Activated naive CD8-positive, alpha-beta T cell treated with anti-CD3 and anti-CD28 coated beads for 36 hours (primary cell): ENCODE measurements at regions not wholly inside any gene's neighbourhood (a gene's known extent, or its start where the extent isn't known, plus 50 kb on each side); places are given as distances from the start of the nearest gene placed in this dataset.
"Not testable (repeated sequence)": the region's sequence is repeated elsewhere in the genome, so short reads cannot be mapped to it uniquely, and the experiment has no call there.

Experiments
- DNase-seq: peaks from one replicate; pipeline ENCODE4 v3.0.0; 2021
- H3K27ac Mint-ChIP-seq: one replicate; pipeline ENCODE4 v1.8.0; 2022; ENCODE audit warnings: mild to moderate bottlenecking, moderate library complexity, mixed read lengths
- H3K27me3 Mint-ChIP-seq: one replicate; pipeline ENCODE4 v1.8.0; 2022; ENCODE audit warnings: mild to moderate bottlenecking, mixed read lengths
- H3K36me3 Mint-ChIP-seq: one replicate; pipeline ENCODE4 v1.8.0; 2021; ENCODE audit warnings: mild to moderate bottlenecking, mixed read lengths
- H3K4me1 Mint-ChIP-seq: one replicate; pipeline ENCODE4 v1.8.0; 2021; ENCODE audit warnings: mixed read lengths
- H3K4me3 Mint-ChIP-seq: one replicate; pipeline ENCODE4 v1.8.0; 2022; ENCODE audit warnings: mild to moderate bottlenecking, moderate library complexity, mixed read lengths
- H3K9me3 Mint-ChIP-seq: one replicate; pipeline ENCODE4 v1.8.0; 2022; ENCODE audit warnings: mixed read lengths

DNA sequence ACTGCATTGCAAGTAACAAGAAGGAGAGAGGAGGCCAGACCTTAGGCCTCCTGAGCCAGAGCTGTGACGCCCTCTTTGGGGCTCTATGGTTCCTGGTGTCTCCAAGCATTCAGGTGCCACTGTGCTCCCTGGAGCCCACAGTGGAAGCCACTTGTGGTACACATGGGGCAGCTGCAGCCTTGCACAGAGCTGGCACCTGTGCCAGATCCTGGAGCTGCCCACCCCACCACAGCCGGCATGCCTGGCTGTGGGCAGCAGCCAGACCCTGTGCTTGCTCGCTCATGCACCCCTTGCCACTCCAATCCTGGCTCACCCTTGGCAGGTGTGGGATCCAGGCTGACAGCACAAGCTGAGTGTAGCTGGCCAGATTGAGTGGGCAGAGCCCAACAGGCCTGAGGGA, 173.8 kb upstream of the SMIM30 start:
- H3K9me3 Mint-ChIP-seq = no peaks in the 10 kb centered on the region
- no peaks in the 10 kb centered on the region for H3K36me3 Mint-ChIP-seq
- no peak overlapping the region for H3K4me3 Mint-ChIP-seq
- no peak for DNase-seq
- H3K27me3 Mint-ChIP-seq = no peaks in the 10 kb centered on the region
- H3K4me1 Mint-ChIP-seq = no peaks in the 10 kb centered on the region
- H3K27ac Mint-ChIP-seq = no peak overlapping the region

DNA sequence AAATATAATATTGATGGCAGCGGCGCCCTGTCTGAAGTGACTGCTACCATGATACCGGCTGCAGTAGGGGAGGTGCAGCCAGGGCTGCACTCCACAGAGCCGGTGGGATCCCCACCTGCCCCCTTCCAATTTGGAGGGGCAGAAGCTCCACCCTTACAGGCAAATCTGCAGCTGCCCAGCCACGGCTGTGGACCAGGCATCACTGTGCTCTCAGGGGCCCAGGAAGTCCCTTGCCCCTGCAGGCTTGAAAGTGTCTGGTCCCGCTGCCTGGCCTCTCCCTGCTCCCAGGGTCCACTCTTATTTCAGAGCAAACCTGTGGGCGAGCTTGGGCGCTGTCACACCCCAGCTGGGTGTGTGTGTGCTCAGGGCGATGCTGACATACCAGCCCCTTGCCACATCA, 172.7 kb upstream of the SMIM30 start:
- Mint-ChIP-seq H3K27ac (no peak overlapping the region), H3K27me3 (no peaks in the 10 kb centered on the region), H3K4me3 (no peak overlapping the region), H3K9me3 (no peaks in the 10 kb centered on the region), H3K36me3 (no peaks in the 10 kb centered on the region), H3K4me1 (no peaks in the 10 kb centered on the region)
- no peak for DNase-seq

DNA sequence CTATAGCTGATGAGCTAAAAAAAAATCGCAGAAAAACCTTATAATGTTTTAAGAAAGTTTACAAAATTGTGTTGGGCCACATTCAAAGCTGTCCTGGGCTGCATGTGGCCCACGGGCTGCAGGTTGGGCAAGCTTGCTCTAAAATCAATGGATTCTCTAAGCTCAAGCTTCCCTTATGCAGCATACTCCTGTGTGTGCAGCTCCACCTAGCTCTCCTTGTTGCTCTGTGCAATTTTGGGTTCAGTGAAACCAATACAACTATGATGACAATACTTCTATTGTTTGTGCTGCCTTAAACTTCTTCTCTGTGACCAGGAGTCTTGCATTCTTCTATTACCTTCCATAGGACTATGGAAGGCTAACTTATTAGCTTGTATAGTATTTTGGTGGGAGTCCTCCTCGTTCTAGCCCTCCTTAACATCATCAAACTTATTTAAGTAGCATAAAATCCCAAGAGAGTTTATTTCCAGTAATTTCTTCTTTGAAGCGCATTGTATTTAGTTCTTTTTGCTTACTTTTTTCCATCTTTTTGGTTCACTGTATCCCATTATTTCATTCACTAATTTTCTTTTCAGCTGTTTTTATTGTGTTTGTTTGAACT, 170.9 kb upstream of the SMIM30 start:
- Mint-ChIP-seq H3K27me3 (no peaks in the 10 kb centered on the region), H3K4me1 (no peaks in the 10 kb centered on the region), H3K27ac (no peak overlapping the region), H3K9me3 (no peaks in the 10 kb centered on the region), H3K36me3 (no peaks in the 10 kb centered on the region), H3K4me3 (no peak overlapping the region)
- DNase-seq = no peak

DNA sequence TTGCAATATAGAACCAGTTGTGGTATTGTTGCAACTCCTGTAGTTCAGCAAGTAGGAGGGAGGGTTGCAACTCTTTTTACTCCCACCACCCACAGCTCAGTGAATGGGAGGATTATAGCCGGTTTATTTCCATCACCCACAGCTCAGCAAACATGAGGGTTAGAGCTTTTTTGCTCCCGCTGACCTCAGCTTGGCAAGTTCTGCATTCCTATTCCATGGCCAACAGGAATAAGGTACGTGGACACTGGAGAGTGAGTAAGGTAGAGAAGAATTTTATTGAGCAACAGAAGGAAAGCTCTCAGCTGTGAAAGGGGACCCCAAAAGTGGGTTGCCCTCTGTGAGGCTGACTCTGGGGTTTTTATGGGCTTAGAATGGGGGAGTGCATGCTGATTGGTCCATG, 167.1 kb upstream of the SMIM30 start:
- DNase-seq = no peak
- H3K27ac Mint-ChIP-seq = no peak overlapping the region
- no peaks in the 10 kb centered on the region for H3K4me1 Mint-ChIP-seq
- H3K4me3 Mint-ChIP-seq = no peak overlapping the region
- no peaks in the 10 kb centered on the region for H3K36me3 Mint-ChIP-seq
- no peaks in the 10 kb centered on the region for H3K9me3 Mint-ChIP-seq
- no peaks in the 10 kb centered on the region for H3K27me3 Mint-ChIP-seq

DNA sequence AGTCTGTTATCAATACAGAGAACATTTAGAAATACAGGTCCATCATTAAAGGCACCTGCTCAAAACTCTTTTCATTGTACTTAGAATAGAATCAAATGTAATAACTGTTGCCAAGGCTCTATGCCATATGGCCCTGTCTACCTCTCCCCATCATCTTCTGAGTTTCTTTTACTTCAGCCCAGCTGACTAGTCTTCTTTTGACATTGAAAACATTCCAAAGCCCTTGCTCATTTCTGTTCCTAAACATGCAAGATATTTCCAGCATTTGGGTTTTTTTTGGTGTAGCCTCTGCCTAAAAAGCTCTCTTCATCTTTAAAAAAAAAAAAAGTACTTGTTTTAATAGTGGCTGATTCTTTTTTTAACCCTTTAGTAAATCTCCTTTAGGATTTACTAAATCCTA, 165.5 kb upstream of the SMIM30 start:
- H3K27ac Mint-ChIP-seq = no peak overlapping the region
- H3K36me3 Mint-ChIP-seq = no peaks in the 10 kb centered on the region
- DNase-seq = no peak
- H3K4me1 Mint-ChIP-seq = no peaks in the 10 kb centered on the region
- no peaks in the 10 kb centered on the region for H3K27me3 Mint-ChIP-seq
- no peaks in the 10 kb centered on the region for H3K9me3 Mint-ChIP-seq
- H3K4me3 Mint-ChIP-seq = no peak overlapping the region

DNA sequence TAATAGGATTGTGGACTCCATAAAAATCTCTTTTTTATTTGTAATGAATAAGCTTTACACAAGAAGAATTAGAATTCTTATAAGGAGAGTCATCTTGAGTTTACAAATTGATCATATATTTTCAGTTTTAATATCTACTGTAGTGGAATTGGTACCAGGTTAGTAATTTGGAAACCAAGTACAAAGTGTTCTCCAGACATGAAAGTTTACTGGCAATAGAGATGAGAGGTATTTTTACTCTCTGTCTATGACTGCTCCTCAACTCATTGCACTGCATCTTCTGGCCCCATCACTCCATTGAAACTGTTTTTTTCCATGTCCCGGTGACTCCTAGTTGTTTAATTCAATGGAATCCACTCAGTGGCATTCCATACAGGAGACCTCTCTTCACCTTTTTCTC, 164.5 kb upstream of the SMIM30 start:
- Mint-ChIP-seq H3K36me3 (no peaks in the 10 kb centered on the region), H3K27ac (no peak overlapping the region), H3K9me3 (no peaks in the 10 kb centered on the region), H3K27me3 (no peaks in the 10 kb centered on the region), H3K4me1 (no peaks in the 10 kb centered on the region), H3K4me3 (no peak overlapping the region)
- no peak for DNase-seq

DNA sequence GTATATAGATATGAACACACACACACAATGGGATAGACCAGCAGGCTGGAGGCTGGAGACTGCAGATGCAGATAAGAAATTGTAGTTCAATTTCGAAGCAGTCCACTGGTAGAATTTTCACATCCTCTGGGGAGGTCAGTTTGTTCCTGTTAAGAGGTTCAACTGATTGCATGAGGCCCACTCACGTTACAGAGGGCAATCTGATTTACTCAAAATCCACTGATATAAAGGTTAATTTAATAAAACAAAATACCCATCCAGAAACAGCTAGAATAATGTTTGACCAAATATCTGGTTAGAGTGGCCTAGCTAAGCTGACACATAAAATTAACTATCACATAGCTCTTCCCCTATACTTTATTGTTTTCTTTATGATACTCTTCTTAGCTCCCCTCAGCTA, 162.9 kb upstream of the SMIM30 start:
- Mint-ChIP-seq H3K4me3 (no peak overlapping the region), H3K36me3 (no peaks in the 10 kb centered on the region), H3K9me3 (peaks cover 3% of the 10 kb centered on the region), H3K27ac (no peak overlapping the region), H3K4me1 (no peaks in the 10 kb centered on the region), H3K27me3 (no peaks in the 10 kb centered on the region)
- DNase-seq = no peak

DNA sequence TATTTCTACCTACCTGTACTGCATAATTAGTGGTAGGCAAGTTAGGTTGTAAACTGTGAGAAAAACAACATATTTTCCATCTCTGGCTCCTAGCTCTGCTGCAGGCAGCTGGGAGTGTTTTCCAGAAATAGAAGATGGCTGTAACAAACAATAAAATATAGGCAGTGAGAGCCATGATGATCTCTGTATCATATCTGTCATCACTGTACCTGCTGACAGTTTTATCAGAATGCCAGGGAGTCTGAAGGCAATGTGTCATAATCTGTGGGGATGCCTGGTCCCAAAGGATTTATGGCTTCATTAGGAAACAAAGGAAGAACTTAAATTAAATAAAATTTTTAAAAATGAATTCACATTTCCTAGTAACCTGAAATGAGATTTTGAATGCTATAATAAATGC, 160.9 kb upstream of the SMIM30 start:
- peaks cover 3% of the 10 kb centered on the region for H3K9me3 Mint-ChIP-seq
- H3K27ac Mint-ChIP-seq = no peak overlapping the region
- H3K36me3 Mint-ChIP-seq = no peaks in the 10 kb centered on the region
- no peaks in the 10 kb centered on the region for H3K4me1 Mint-ChIP-seq
- H3K27me3 Mint-ChIP-seq = no peaks in the 10 kb centered on the region
- no peak overlapping the region for H3K4me3 Mint-ChIP-seq
- no peak for DNase-seq

DNA sequence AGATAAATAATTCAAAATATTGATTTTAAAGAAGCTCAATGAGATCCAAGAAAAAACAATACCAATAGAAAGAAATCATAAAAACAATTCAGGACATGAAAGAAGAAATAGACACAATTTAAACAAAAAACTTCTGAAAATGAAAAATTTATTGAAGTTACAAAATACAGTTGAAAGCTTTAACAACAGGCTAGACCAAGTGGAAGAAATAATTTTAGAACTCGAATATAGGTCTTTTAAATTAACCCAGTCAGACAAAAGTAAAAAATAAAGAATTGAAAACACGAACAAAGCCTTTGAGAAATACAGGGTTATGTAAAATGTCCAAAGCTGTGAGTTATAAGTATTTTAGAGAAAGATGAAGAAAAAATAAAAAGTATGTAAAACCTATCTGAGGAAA, 152.4 kb upstream of the SMIM30 start:
- no peak for DNase-seq
- Mint-ChIP-seq H3K9me3 (peaks cover 21% of the 10 kb centered on the region), H3K27me3 (no peaks in the 10 kb centered on the region), H3K4me1 (no peaks in the 10 kb centered on the region), H3K27ac (no peak overlapping the region), H3K36me3 (no peaks in the 10 kb centered on the region), H3K4me3 (no peak overlapping the region)

DNA sequence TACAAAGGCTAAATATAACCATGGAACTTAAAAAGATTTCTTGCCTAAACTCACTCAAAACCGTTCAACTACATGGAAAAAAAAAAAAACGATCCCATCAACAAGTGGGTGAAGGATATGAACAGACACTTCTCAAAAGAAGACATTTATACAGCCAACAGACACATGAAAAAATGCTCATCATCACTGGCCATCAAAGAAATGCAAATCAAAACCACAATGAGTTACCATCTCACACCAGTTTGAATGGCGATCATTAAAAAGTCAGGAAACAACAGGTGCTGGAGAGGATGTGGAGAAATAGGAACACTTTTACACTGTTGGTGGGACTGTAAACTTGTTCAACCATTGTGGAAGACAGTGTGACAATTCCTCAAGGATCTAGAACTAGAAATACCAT, 151.2 kb upstream of the SMIM30 start:
- H3K36me3 Mint-ChIP-seq, H3K27me3 Mint-ChIP-seq, H3K4me3 Mint-ChIP-seq, DNase-seq, H3K27ac Mint-ChIP-seq, H3K4me1 Mint-ChIP-seq: not testable (repeated sequence)
- H3K9me3 Mint-ChIP-seq = peaks cover 21% of the 10 kb centered on the region

DNA sequence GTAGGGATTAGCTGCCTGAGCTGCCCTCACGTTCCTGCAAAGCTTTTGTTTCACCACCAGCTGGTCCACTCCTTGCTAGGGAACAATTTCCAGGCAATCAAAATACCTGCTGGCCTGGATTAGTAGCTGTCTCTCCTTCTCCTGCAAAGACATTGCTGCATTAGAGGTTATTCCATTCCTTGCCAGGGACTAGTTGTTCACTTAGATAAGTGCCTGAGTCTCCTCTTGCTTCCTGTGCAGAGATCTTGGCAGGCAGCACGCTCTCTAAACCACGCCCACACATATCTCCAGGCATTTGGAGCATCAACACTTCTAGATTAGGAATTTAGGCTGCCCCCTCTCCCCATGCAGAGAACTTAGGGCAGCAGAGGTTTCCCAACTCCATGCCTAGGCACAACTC, 150.4 kb upstream of the SMIM30 start:
- H3K9me3 Mint-ChIP-seq = peaks cover 20% of the 10 kb centered on the region
- peaks cover 5% of the 10 kb centered on the region for H3K27me3 Mint-ChIP-seq
- H3K4me1 Mint-ChIP-seq = no peaks in the 10 kb centered on the region

DNA sequence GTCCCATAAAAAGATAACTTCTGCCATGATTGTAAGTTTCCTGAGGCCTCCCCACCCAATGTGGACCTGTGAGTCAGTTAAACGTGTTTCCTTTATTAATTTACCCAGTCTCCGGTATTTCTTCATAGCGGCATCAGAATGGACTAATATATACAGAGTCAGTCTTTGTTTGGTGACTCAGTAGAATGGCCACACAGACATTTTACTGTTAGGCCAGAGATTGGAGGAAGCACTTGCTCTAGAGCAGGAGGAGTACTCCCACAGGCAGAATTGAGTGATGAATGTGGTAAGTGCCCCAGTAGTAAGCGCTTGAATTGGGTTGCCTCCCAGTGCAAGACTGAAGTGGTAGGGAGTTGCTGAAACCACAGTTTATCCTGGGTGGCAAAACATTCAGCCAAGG, 149.5 kb upstream of the SMIM30 start:
- H3K9me3 Mint-ChIP-seq = peaks cover 20% of the 10 kb centered on the region
- no peaks in the 10 kb centered on the region for H3K4me1 Mint-ChIP-seq
- peaks cover 8% of the 10 kb centered on the region for H3K27me3 Mint-ChIP-seq
- no peak overlapping the region for H3K27ac Mint-ChIP-seq
- DNase-seq = no peak
- H3K4me3 Mint-ChIP-seq = no peak overlapping the region
- H3K36me3 Mint-ChIP-seq = no peaks in the 10 kb centered on the region

More for the DNA sequence above, 150.4 kb upstream of the SMIM30 start:
- DNase-seq = no peak
- no peaks in the 10 kb centered on the region for H3K36me3 Mint-ChIP-seq
- H3K27ac Mint-ChIP-seq = no peak overlapping the region
- H3K4me3 Mint-ChIP-seq = no peak overlapping the region

DNA sequence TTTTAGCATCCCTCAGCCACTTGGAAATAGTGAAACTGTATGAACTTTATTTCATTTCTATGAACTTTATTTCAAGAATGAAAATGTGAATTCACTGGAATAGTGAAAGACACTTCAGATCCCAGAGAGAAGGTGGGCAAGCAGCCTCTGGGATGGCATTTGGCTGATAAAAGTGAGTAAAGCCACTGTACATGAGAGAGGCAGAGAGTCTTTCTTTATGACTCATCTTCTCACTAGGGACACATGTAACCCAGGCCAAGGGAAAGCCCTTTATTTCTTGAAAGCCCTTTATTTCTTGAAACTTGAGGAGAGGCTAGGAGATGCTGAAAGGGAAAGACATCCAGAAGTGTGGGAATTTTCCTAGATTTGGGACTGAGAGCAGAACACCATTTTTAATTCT, 148.9 kb upstream of the SMIM30 start:
- H3K27ac Mint-ChIP-seq = no peak overlapping the region
- H3K4me1 Mint-ChIP-seq = no peaks in the 10 kb centered on the region
- H3K27me3 Mint-ChIP-seq = peaks cover 8% of the 10 kb centered on the region
- H3K4me3 Mint-ChIP-seq = no peak overlapping the region
- no peaks in the 10 kb centered on the region for H3K36me3 Mint-ChIP-seq
- no peak for DNase-seq
- peaks cover 20% of the 10 kb centered on the region for H3K9me3 Mint-ChIP-seq

DNA sequence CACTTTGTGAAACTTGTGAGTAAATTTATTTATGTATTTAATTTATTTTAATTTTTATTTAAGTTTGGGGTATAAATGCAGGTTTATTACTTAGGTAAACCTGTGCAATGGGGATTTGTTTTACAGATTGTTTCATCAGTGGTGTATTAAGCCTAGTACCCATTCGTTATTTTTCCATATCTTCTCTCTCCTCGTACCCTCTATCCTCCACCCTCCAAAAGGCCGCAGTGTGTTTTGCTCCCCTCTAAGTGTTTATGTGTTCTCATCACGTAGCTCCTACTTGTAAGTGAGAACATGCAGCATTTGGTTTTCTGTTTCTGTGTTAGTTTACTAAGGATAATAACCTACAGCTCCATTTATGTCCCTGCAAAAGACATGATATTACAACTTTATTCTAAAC, 145.4 kb upstream of the SMIM30 start:
- Mint-ChIP-seq H3K27me3 (peaks cover 8% of the 10 kb centered on the region), H3K27ac (no peak overlapping the region), H3K36me3 (no peaks in the 10 kb centered on the region), H3K9me3 (peaks cover 2% of the 10 kb centered on the region), H3K4me1 (no peaks in the 10 kb centered on the region), H3K4me3 (no peak overlapping the region)
- no peak for DNase-seq

DNA sequence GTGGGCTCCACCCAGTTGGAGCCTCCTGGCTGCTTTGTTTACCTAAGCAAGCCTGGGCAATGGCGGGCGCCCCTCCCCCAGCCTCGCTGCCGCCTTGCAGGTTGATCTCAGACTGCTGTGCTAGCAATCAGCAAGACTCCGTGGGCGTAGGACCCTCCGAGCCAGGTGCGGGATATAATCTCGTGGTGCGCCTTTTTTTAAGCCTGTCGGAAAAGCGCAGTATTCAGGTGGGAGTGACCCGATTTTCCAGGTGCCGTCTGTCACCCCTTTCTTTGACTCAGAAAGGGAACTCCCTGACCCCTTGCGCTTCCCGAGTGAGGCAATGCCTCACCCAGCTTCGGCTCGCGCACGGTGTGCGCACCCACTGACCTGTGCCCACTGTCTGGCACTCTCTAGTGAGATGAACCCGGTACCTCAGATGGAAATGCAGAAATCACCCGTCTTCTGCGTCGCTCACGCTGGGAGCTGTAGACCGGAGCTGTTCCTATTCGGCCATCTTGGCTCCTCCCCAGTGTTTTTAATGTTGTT, 144.9 kb upstream of the SMIM30 start:
- not testable (repeated sequence) for DNase-seq, H3K4me1 Mint-ChIP-seq, H3K27ac Mint-ChIP-seq, H3K36me3 Mint-ChIP-seq, H3K4me3 Mint-ChIP-seq, H3K27me3 Mint-ChIP-seq, H3K9me3 Mint-ChIP-seq

DNA sequence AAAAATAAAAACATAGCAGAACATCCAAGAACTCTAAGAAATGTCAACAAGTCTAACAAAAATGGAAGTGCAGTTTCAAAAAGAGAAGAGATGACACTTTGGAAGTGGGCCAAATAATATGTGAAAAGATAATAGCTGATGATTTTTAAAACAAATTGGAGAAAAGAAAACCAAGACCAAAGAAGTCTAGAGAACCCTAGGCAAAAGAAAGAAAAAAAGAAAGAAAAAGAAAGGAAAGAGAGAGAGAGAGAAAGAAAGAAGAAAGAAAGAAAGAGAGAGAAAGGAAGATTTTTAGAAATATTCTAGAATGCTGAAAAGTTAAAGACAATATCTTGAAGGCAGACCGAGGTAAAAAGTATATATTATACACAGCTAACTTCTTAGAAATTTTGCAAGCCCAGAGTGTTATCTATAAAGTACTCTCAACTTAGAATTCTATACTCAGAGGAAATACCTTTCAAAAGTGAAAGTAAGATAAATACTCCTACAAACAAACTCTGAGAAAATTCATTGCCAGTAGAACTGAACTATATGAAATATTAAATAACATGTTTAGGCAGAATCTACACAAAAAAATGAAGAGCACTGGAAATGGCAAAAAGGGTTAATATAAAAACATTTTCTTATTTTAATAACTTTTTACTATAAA, 138.7 kb upstream of the SMIM30 start:
- peaks cover 4% of the 10 kb centered on the region for H3K9me3 Mint-ChIP-seq
- H3K36me3 Mint-ChIP-seq = no peaks in the 10 kb centered on the region
- no peak overlapping the region for H3K4me3 Mint-ChIP-seq
- H3K27me3 Mint-ChIP-seq = no peaks in the 10 kb centered on the region
- no peak for DNase-seq
- H3K27ac Mint-ChIP-seq = no peak overlapping the region
- peaks cover 3% of the 10 kb centered on the region for H3K4me1 Mint-ChIP-seq
